Endodermal cell (in vitro differentiated cells): ENCODE measurements at regions not wholly inside any gene's neighbourhood (a gene's known extent, or its start where the extent isn't known, plus 50 kb on each side); places are given as distances from the start of the nearest gene placed in this dataset.
A peak's percentile ranks its signal among the peaks of the same experiment; 100 is the strongest.

Experiments
- DNase-seq: peaks from one replicate; pipeline ENCODE4 v3.0.0-alpha.2; 2017
- H3K27ac ChIP-seq: 2 replicates; pipeline ENCODE4 v1.5.1; 2013; ENCODE audit warnings: mild to moderate bottlenecking, low read depth, low read length, moderate library complexity
- H3K27me3 ChIP-seq: 2 replicates; pipeline ENCODE4 v1.6.1; 2013; ENCODE audit warnings: mild to moderate bottlenecking, low read length, moderate library complexity; ENCODE audit not compliant: insufficient read depth, control insufficient read depth, poor library complexity, severe bottlenecking
- H3K36me3 ChIP-seq: 2 replicates; pipeline ENCODE4 v1.7.0; 2013; ENCODE audit warnings: mild to moderate bottlenecking, low read length, moderate library complexity; ENCODE audit not compliant: control insufficient read depth, insufficient read depth
- H3K4me1 ChIP-seq: one replicate; pipeline ENCODE4 v1.7.0; 2013; ENCODE audit warnings: low read length; ENCODE audit not compliant: control insufficient read depth, insufficient read depth
- H3K4me3 ChIP-seq: 2 replicates; pipeline ENCODE4 v1.5.1; 2013; ENCODE audit warnings: mild to moderate bottlenecking, low read length, moderate library complexity
- H3K9ac ChIP-seq: 2 replicates; pipeline ENCODE4 v1.6.1; 2013; ENCODE audit warnings: mild to moderate bottlenecking, low read length, moderate library complexity; ENCODE audit not compliant: poor library complexity, severe bottlenecking; ENCODE audit errors: extremely low read depth
- H3K9me3 ChIP-seq: 2 replicates; pipeline ENCODE4 v1.6.1; 2013; ENCODE audit warnings: mild to moderate bottlenecking, low read length, moderate library complexity; ENCODE audit not compliant: control insufficient read depth
- H3K27ac Mint-ChIP-seq: 2 replicates; pipeline ENCODE4 v1.8.0; 2020; ENCODE audit warnings: mixed read lengths
- H3K27me3 Mint-ChIP-seq: 2 replicates; pipeline ENCODE4 v1.8.0; 2021; ENCODE audit warnings: mild to moderate bottlenecking, mixed read lengths; ENCODE audit not compliant: insufficient read depth
- H3K36me3 Mint-ChIP-seq: 2 replicates; pipeline ENCODE4 v1.8.0; 2020; ENCODE audit warnings: low read depth, mixed read lengths
- H3K4me1 Mint-ChIP-seq: 2 replicates; pipeline ENCODE4 v1.8.0; 2020; ENCODE audit warnings: mixed read lengths
- H3K4me3 Mint-ChIP-seq: 2 replicates; pipeline ENCODE4 v1.8.0; 2020; ENCODE audit warnings: mild to moderate bottlenecking, moderate library complexity, mixed read lengths
- H3K9me3 Mint-ChIP-seq: 2 replicates; pipeline ENCODE4 v1.8.0; 2020; ENCODE audit warnings: mild to moderate bottlenecking, mixed read lengths
- CTCF ChIP-seq: fragments of 200-600 bp; sonication (generic); conservative IDR thresholded peaks from 2 replicates; pipeline ENCODE4 v1.5.0; 2021; ENCODE audit warnings: antibody characterized with exemption, mild to moderate bottlenecking
- WGBS, 2 experiments: methylation state at CpG; one replicate each; pipeline versions ENCODE4 v1.1.5 to v1.1.7; 2013; ENCODE audit warnings: missing lambda C conversion rate in 2 of 2, mixed read lengths in 1 of 2; ENCODE audit not compliant: insufficient coverage in 1 of 2, insufficient read length in 1 of 2; 5-methylcytosine and 5-hydroxymethylcytosine counted together

DNA sequence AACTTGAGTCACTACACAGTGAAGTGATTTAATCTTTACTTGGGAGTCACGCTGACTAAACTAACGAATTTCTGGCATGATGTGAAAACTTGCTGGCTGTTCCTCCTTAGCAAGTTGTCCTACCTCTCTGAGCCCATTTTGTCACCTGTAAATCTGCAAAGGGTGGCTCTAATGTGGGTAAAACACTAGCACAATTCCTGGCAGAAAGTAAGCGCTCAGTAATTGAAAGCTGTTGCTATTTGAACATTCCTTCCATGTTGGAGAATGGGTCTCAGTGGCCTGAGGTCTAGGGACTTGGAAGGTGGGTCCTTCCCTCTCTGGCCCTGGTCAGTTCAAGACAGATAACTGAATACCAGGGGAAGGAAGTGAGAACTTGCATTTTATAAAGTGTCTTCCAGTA lies 309.0 kb upstream of the PROX1 start:
- WGBS, 2 experiments, result 90 to 93% methylated on average over 3 of the region's 3 CpGs
- H3K36me3 ChIP-seq, result no peaks in the 10 kb centered on the region
- H3K9me3 ChIP-seq, result no peaks in the 10 kb centered on the region
- peaks cover 7% of the 10 kb centered on the region for H3K4me1 Mint-ChIP-seq
- no peak overlapping the region for H3K27ac ChIP-seq
- no peak for DNase-seq
- no peaks in the 10 kb centered on the region for H3K36me3 Mint-ChIP-seq
- no peak overlapping the region for H3K27ac Mint-ChIP-seq
- no peaks in the 10 kb centered on the region for H3K4me1 ChIP-seq
- H3K9me3 Mint-ChIP-seq, result peaks cover 9% of the 10 kb centered on the region
- TF ChIP-seq CTCF, result no peak
- H3K27me3 ChIP-seq, result peaks cover 19% of the 10 kb centered on the region
- H3K4me3 Mint-ChIP-seq, result no peak overlapping the region
- H3K4me3 ChIP-seq, result no peak overlapping the region
- no peak overlapping the region for H3K9ac ChIP-seq
- H3K27me3 Mint-ChIP-seq, result peaks cover 7% of the 10 kb centered on the region

GRCh38 chr1:213679153-213679552 lies 308.6 kb upstream of the PROX1 start:
- 53 to 58% methylated on average over 3 of the region's 3 CpGs for WGBS, 2 experiments
- Histone ChIP-seq H3K27me3 (peaks cover 19% of the 10 kb centered on the region), H3K4me1 (no peaks in the 10 kb centered on the region), H3K9me3 (no peaks in the 10 kb centered on the region), H3K27ac (no peak overlapping the region), H3K9ac (no peak overlapping the region), H3K4me3 (no peak overlapping the region), H3K36me3 (no peaks in the 10 kb centered on the region)
- Mint-ChIP-seq H3K27ac (no peak overlapping the region), H3K4me1 (peaks cover 7% of the 10 kb centered on the region), H3K4me3 (no peak overlapping the region), H3K27me3 (peaks cover 7% of the 10 kb centered on the region), H3K9me3 (peaks cover 9% of the 10 kb centered on the region), H3K36me3 (no peaks in the 10 kb centered on the region)
- no peak for TF ChIP-seq CTCF
- DNase-seq, result no peak

GRCh38 chr1:213680677-213681325 lies 307.0 kb upstream of the PROX1 start:
- no peaks in the 10 kb centered on the region for H3K9me3 ChIP-seq

More at GRCh38 chr1:213680677-213681325, 307.0 kb upstream of the PROX1 start:
- H3K27me3 Mint-ChIP-seq, result peaks cover 7% of the 10 kb centered on the region
- Histone ChIP-seq H3K27me3 (peaks cover 19% of the 10 kb centered on the region), H3K4me3 (no peak overlapping the region), H3K36me3 (no peaks in the 10 kb centered on the region), H3K4me1 (no peaks in the 10 kb centered on the region), H3K9ac (no peak overlapping the region), H3K27ac (peak overlapping the region; percentile 7)
- 93 to 98% methylated on average over 5 to 8 of the region's 8 CpGs for WGBS, 2 experiments
- no peak for TF ChIP-seq CTCF
- H3K36me3 Mint-ChIP-seq, result no peaks in the 10 kb centered on the region
- peaks cover 7% of the 10 kb centered on the region for H3K4me1 Mint-ChIP-seq
- no peaks in the 10 kb centered on the region for H3K9me3 Mint-ChIP-seq
- no peak for DNase-seq
- no peak overlapping the region for H3K4me3 Mint-ChIP-seq
- no peak overlapping the region for H3K27ac Mint-ChIP-seq
